Keratinocyte (primary cell): ENCODE measurements at regions not wholly inside any gene's neighbourhood (a gene's known extent, or its start where the extent isn't known, plus 50 kb on each side); places are given as distances from the start of the nearest gene placed in this dataset.
"Not testable (repeated sequence)": the region's sequence is repeated elsewhere in the genome, so short reads cannot be mapped to it uniquely, and the experiment has no call there.

Source experiments
- DNase-seq: peaks from one replicate; pipeline ENCODE4 v3.0.0-alpha.2; 2011; ENCODE audit warnings: low read depth, missing footprints, low spot score
- FAIRE-seq: peaks from 2 replicates; lab custom pipeline; 2011; peaks lifted over from hg19 to GRCh38; lab: Jason Lieb, UNC
- H2AFZ ChIP-seq: 2 replicates; pipeline ENCODE4 v1.6.0; 2012; ENCODE audit warnings: low read length, control low read depth, inconsistent platforms; ENCODE audit not compliant: control insufficient read depth
- H3K27ac ChIP-seq: 2 replicates; pipeline ENCODE4 v1.5.1; 2011; ENCODE audit warnings: low read length; ENCODE audit not compliant: control insufficient read depth, insufficient read depth
- H3K27me3 ChIP-seq: 3 replicates; pipeline ENCODE4 v1.6.0; 2011; ENCODE audit warnings: low read length; ENCODE audit not compliant: control insufficient read depth, insufficient read depth; ENCODE audit errors: extremely low read depth
- H3K36me3 ChIP-seq, 2 experiments: 2 replicates in 1 of 2; 3 replicates in 1 of 2; pipeline ENCODE4 v1.5.1; 2011; ENCODE audit warnings: low read length in 2 of 2, mild to moderate bottlenecking in 1 of 2; ENCODE audit not compliant: control insufficient read depth in 2 of 2, insufficient read depth in 2 of 2; ENCODE audit errors: extremely low read depth in 1 of 2
- H3K4me1 ChIP-seq: 3 replicates; pipeline ENCODE4 v1.5.1; 2011; ENCODE audit warnings: low read length; ENCODE audit not compliant: control insufficient read depth, insufficient read depth; ENCODE audit errors: extremely low read depth
- H3K4me2 ChIP-seq: 3 replicates; pipeline ENCODE4 v1.6.0; 2011; ENCODE audit warnings: low read depth, low read length; ENCODE audit not compliant: control insufficient read depth, insufficient read depth; ENCODE audit errors: extremely low read depth
- H3K4me3 ChIP-seq, 3 experiments: fragments of 200-600 bp in 1 of 3; sonication (generic) in 1 of 3; 2 replicates in 2 of 3; 3 replicates in 1 of 3; pipeline ENCODE4 v1.5.1; 2011 to 2016; ENCODE audit warnings: low read length in 3 of 3, mild to moderate bottlenecking in 3 of 3, control low read depth in 2 of 3, inconsistent platforms in 1 of 3, low read depth in 1 of 3, mixed read lengths in 1 of 3, mixed run types in 1 of 3, moderate library complexity in 1 of 3; ENCODE audit not compliant: control insufficient read depth in 2 of 3, insufficient read depth in 2 of 3; ENCODE audit errors: extremely low read depth in 1 of 3
- H3K79me2 ChIP-seq: 2 replicates; pipeline ENCODE4 v1.6.0; 2012; ENCODE audit warnings: low read length; ENCODE audit not compliant: control insufficient read depth, insufficient read depth
- H3K9ac ChIP-seq: 3 replicates; pipeline ENCODE4 v1.6.0; 2011; ENCODE audit warnings: low read length; ENCODE audit not compliant: control insufficient read depth, insufficient read depth; ENCODE audit errors: extremely low read depth
- H3K9me1 ChIP-seq: 3 replicates; pipeline ENCODE4 v1.6.0; 2011; ENCODE audit warnings: low read length; ENCODE audit not compliant: control insufficient read depth, insufficient read depth; ENCODE audit errors: extremely low read depth
- H3K9me3 ChIP-seq: 2 replicates; pipeline ENCODE4 v1.5.1; 2012; ENCODE audit warnings: low read depth, low read length; ENCODE audit not compliant: control insufficient read depth
- H4K20me1 ChIP-seq: 3 replicates; pipeline ENCODE4 v1.6.0; 2011; ENCODE audit warnings: low read length; ENCODE audit not compliant: control insufficient read depth, insufficient read depth; ENCODE audit errors: extremely low read depth
- EZH2 ChIP-seq: IDR thresholded peaks from one replicate; pipeline ENCODE4 v1.6.1; 2012; ENCODE audit warnings: inconsistent platforms, mild to moderate bottlenecking, low read length, moderate library complexity
- dilution Hi-C: fragments of 300-500 bp; cut with MboI; formaldehyde crosslinking; loops from one replicate; pipeline ENCODE4 v1.7.0; 2020; ENCODE audit warnings: low sequenced_read_pairs; ENCODE audit not compliant: extremely low pct_ligation_motif_present
- TF ChIP-seq, protein P1 (sequence below), 3 experiments: IDR thresholded peaks in 1 of 3; conservative IDR thresholded peaks in 1 of 3; optimal IDR thresholded peaks in 1 of 3; 2 replicates in 2 of 3; 3 replicates in 1 of 3; pipeline versions ENCODE3 to v1.5.1; 2011; ENCODE audit warnings: low read length in 3 of 3, mild to moderate bottlenecking in 3 of 3, moderate library complexity in 2 of 3, control low read depth in 1 of 3, inconsistent platforms in 1 of 3; ENCODE audit not compliant: insufficient read depth in 2 of 3; ENCODE audit errors: extremely low read depth in 1 of 3

DNA sequence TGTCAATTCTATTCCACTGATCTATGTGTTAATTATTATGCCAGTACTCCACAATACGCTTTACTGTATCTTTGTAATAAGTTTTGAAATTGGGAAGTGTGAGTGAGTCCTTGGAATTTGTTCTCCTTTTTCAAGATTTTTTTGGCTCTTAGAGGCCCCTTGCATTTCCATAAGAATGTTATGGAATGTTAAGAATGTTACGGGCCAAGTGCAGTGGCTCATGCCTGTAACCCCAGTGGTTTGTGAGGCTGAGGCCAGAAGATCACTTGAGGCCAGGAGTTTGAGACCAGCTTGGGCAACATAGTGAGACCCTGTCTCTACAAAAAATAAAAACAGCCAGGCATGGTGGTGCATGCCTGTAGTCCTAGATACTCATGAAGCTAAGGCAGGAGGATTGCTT lies 167.6 kb upstream of the CXorf66 start:
- dilution Hi-C loops: no loop called here

DNA sequence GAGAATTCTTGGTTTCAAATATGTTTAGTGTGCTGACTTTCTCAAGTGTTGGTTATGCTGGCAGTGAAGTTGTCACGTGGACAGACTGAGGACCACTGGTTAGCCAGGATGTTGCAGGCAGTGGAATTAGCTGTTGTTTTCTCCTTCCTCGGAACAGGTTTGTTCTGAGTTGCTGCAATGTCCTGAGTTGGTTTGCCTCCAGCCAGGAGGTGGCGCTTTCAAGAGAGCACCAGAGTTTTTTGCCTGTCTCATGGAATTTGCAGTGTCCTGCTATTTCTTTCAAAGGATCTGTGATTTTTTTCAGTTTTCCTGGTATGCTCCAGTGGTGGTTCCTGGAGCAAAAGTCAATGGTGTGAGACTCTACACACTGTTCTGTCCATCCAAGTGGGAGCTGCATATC lies 158.1 kb upstream of the CXorf66 start:
- H3K27me3 ChIP-seq: no peaks in the 10 kb centered on the region
- H3K36me3 ChIP-seq: no peaks in the 10 kb centered on the region
- no peak for FAIRE-seq
- no peak overlapping the region for H3K27ac ChIP-seq
- no peaks in the 10 kb centered on the region for H3K9me3 ChIP-seq
- dilution Hi-C loops: no loop called here
- no peaks in the 10 kb centered on the region for H3K9me1 ChIP-seq
- no peak overlapping the region for H3K4me2 ChIP-seq
- no peak overlapping the region for H2AFZ ChIP-seq
- no peak for DNase-seq
- no peaks in the 10 kb centered on the region for H3K4me1 ChIP-seq
- no peak overlapping the region for H3K4me3 ChIP-seq
- no peak for TF ChIP-seq EZH2
- TF ChIP-seq, protein P1, sequence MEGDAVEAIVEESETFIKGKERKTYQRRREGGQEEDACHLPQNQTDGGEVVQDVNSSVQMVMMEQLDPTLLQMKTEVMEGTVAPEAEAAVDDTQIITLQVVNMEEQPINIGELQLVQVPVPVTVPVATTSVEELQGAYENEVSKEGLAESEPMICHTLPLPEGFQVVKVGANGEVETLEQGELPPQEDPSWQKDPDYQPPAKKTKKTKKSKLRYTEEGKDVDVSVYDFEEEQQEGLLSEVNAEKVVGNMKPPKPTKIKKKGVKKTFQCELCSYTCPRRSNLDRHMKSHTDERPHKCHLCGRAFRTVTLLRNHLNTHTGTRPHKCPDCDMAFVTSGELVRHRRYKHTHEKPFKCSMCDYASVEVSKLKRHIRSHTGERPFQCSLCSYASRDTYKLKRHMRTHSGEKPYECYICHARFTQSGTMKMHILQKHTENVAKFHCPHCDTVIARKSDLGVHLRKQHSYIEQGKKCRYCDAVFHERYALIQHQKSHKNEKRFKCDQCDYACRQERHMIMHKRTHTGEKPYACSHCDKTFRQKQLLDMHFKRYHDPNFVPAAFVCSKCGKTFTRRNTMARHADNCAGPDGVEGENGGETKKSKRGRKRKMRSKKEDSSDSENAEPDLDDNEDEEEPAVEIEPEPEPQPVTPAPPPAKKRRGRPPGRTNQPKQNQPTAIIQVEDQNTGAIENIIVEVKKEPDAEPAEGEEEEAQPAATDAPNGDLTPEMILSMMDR (optimal IDR thresholded peaks at IDR 0.05 in 1 of 3, IDR thresholded peaks at IDR 0.05 in 1 of 3, conservative IDR thresholded peaks at IDR 0.05 in 1 of 3; ENCODE audit: extremely low read depth in 1 of 3, insufficient read depth in 2 of 3, low read length in 3 of 3): peak; percentile 25 to 59 (median 40)
- no peaks in the 10 kb centered on the region for H4K20me1 ChIP-seq
- H3K79me2 ChIP-seq: no peaks in the 10 kb centered on the region
- no peak overlapping the region for H3K9ac ChIP-seq

More for the DNA sequence above, 167.6 kb upstream of the CXorf66 start:
- no peak overlapping the region for H2AFZ ChIP-seq
- no peaks in the 10 kb centered on the region for H3K36me3 ChIP-seq
- TF ChIP-seq EZH2: no peak
- TF ChIP-seq, protein P1 (optimal IDR thresholded peaks at IDR 0.05 in 1 of 3, IDR thresholded peaks at IDR 0.05 in 1 of 3, conservative IDR thresholded peaks at IDR 0.05 in 1 of 3; ENCODE audit: extremely low read depth in 1 of 3, insufficient read depth in 2 of 3, low read length in 3 of 3): no peak
- FAIRE-seq: no peak
- H3K27ac ChIP-seq: no peak overlapping the region
- H3K9ac ChIP-seq: no peak overlapping the region
- H4K20me1 ChIP-seq: no peaks in the 10 kb centered on the region
- no peaks in the 10 kb centered on the region for H3K4me1 ChIP-seq
- no peaks in the 10 kb centered on the region for H3K79me2 ChIP-seq
- H3K27me3 ChIP-seq: no peaks in the 10 kb centered on the region
- H3K9me3 ChIP-seq: no peaks in the 10 kb centered on the region
- H3K4me3 ChIP-seq: no peak overlapping the region
- no peak overlapping the region for H3K4me2 ChIP-seq
- DNase-seq: no peak
- H3K9me1 ChIP-seq: no peaks in the 10 kb centered on the region

DNA sequence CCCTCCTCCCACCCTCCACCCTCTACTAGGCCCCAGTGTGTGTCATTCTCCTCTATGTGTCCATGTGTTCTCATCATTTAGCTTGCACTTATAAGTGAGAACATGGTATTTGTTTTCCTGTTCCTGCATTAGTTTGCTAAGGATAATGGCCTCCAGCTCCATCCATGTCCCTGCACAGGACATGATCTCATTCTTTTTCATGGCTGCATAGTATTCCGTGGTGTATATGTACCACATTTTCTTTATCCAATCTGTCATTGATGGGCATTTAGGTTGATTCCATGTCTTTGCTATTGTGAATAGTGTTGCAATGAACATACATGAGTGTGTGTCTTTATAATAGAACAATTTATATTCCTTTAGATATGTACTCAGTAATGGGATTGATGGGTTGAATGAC lies 148.7 kb upstream of the CXorf66 start:
- H3K4me3 ChIP-seq, dilution Hi-C loops, H3K9me1 ChIP-seq, H3K4me1 ChIP-seq, H3K27me3 ChIP-seq, H4K20me1 ChIP-seq, H3K36me3 ChIP-seq, H2AFZ ChIP-seq, H3K4me2 ChIP-seq, H3K79me2 ChIP-seq, H3K9me3 ChIP-seq, DNase-seq, H3K27ac ChIP-seq, H3K9ac ChIP-seq, FAIRE-seq: not testable (repeated sequence)
